Left hindlimb (tissue), 1 donor: ENCODE measurements at regions not wholly inside any gene's neighbourhood (a gene's known extent, or its start where the extent isn't known, plus 50 kb on each side); places are given as distances from the start of the nearest gene placed in this dataset.

ENCODE experiments used
- DNase-seq: peaks from one replicate; pipeline ENCODE4 v3.0.0-alpha.2; 2018

- DNase-seq: no peak
Observed at GRCh38 chr10:20958764-20959163, 61.7 kb upstream of the NEBL start.

- no peak for DNase-seq
Observed at GRCh38 chr10:20958225-20958624, 61.1 kb upstream of the NEBL start.

- no peak for DNase-seq
Observed at GRCh38 chr10:20957744-20958143, 60.6 kb upstream of the NEBL start.

- no peak for DNase-seq
Observed at GRCh38 chr10:20956843-20957242, 59.7 kb upstream of the NEBL start.

GRCh38 chr10:20955355-20955893, 58.3 kb upstream of the NEBL start:
- DNase-seq: no peak

- no peak for DNase-seq
Observed at GRCh38 chr10:20954519-20954918, 57.4 kb upstream of the NEBL start.

GRCh38 chr10:20953120-20953519, 56.0 kb upstream of the NEBL start:
- DNase-seq: no peak

GRCh38 chr10:20949967-20950366, 52.9 kb upstream of the NEBL start:
- no peak for DNase-seq

GRCh38 chr10:20948686-20949327, 51.7 kb upstream of the NEBL start:
- DNase-seq: no peak
